Medulla oblongata (tissue), 1 donor: ENCODE measurements at regions not wholly inside any gene's neighbourhood (a gene's known extent, or its start where the extent isn't known, plus 50 kb on each side); places are given as distances from the start of the nearest gene placed in this dataset.
"Not testable (repeated sequence)": the region's sequence is repeated elsewhere in the genome, so short reads cannot be mapped to it uniquely, and the experiment has no call there.

Experiments used
- DNase-seq: peaks from one replicate; pipeline ENCODE4 v3.0.0-alpha.2; 2015; ENCODE audit errors: extremely low spot score

DNA sequence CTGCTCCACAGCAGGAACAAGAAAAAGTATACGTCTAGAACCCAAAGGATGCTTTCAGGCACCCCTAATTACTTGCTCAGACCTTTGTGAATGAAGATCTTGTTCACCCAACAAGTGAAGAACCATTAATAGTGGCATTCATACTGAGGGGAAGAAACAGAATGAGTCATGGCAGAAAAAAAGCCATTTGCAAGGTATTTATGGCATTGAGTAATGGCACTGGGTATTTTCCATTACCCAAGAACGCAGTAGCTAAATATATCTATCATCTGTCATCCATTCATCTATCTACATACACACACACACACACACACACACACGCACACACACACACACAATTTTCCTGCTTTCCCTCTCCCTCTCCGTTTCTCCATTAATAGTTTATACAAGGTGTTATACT is 56.4 kb upstream of the XIRP2 start:
- no peak for DNase-seq

DNA sequence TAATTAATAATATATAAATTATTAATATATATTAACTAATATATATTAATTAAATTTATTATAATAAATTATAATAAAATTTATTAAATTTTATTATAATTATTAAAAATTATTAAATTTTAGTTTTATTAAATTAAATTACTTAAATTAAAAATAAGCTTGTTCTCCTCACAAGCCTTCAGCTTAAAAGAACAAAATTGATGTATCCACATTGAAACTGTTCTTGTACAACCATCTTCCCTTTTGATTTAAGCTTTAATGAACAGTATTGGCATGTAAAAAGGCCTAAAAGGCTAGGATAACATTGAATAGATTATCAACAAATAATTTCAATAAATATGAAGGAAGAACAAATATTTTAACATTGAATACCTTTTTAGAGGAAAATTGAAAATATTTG is 62.4 kb upstream of the XIRP2 start:
- no peak for DNase-seq

- no peak for DNase-seq
Observed at GRCh38 chr2:166814335-166814734, 73.9 kb upstream of the XIRP2 start.

DNA sequence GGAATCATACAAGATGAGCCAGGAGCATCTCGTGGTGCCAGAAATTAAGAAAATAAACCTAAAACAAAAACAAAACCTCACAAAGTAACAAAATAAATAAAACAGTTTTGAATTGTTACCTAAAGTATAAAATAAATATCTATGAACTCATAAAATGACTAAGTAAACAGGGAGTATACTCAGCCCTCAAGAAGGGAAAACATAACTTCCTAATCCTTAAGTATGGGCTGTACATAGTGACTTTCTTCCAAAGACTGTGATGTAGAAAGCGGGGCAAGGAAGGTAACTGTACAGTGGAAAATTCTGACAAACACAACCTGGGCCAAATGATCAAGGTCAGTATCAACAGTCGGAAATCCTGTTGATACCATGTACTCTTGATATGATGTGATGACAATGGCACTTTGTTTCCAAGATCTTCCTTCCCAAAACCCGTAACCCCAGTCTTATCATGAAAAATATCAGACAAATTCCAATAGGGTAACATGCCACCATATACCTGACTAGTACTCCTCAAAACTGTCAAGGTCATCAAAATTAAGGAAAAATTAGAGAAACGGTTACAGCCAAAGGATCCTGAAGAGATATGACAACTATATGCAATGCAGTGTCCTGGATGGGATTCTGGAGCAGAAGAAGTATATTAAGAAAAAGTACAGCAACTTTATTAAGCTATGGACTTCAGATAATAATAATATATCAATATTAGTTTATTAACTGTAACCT is 76.0 kb upstream of the XIRP2 start:
- DNase-seq: no peak

DNA sequence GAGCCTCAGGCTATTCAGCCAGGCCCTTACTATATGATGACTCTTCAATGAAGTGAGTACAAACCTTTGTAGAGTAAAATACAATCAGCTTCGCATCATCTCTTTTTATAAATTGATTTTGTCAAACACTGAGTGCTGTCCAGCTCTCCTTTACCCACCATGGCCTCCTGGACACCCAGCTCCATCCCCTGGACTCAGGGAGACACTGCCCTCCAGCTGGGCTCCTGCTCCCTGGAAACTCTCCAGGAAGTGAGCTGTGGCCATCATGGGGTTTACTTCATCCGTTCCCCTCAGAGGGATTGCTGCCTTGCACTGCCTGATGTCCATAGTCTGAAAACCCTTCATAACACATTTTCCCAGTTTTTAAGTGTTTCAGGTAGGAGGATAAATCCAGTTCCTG is 82.5 kb upstream of the XIRP2 start:
- no peak for DNase-seq

DNA sequence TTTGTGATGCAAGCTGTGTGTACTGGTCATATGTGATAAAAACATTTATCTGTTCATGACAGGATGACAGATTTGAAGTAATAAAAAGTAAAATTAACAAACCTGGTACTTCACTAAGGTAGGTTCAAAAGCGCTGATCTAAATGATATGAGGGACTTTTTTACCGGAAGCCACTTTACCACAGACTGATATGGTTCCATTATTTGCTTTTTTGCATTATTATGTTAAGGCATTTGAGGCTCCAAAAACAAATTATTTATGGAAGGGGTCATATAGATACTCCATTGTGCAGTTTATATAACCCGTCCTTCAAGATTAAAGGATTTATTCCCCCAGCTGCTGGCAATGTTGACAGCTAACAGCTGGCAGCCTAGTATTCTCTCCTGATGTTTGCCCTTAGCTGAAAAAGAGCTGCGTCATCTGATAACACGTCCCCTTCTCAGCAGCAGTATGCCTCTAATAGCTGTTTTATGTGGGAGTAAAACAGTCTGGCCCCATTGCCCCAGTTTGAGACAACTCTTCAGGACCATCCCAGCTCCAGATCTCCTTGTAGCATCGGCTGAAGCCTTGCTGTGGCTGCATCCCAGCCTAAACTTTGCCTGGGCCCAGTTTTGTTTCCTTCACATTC is 84.8 kb upstream of the XIRP2 start:
- DNase-seq: no peak

DNA sequence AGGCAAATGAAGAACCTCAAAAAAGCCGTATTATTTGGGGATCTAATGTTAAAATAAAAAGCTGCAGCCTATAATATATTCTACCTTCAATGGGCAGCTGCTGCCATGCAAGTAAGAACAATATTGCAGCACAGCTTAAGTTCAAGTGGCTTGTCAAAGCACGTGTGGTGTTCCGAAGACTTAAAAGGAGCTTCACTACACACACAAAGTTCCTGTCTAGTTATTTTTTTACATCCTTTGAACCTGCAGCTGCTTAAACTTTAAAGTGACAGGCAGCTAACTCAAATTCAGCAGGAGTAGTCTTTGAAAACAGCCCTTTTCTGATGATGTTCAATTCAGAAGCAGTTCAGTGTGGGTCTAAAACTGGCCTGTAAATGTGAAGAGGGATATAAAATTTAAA is 85.8 kb upstream of the XIRP2 start:
- DNase-seq: no peak

DNA sequence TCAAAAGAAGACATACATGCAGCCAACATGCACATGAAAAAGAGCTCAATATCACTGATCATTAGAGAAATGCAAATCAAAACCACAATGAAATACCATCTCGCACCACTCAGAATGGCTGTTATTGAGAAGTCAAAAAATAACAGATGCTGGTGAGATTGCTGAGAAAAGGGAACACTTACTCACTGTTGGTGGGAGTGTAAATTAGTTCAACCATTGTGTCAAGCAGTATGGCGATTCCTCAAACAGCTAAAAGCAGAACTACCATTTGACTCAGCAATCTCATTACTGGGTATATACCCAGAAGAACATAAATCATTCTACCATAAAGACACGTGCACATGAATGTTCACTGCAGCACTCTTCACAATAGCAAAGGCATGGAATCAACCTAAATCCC is 95.5 kb upstream of the XIRP2 start:
- DNase-seq: no peak

DNA sequence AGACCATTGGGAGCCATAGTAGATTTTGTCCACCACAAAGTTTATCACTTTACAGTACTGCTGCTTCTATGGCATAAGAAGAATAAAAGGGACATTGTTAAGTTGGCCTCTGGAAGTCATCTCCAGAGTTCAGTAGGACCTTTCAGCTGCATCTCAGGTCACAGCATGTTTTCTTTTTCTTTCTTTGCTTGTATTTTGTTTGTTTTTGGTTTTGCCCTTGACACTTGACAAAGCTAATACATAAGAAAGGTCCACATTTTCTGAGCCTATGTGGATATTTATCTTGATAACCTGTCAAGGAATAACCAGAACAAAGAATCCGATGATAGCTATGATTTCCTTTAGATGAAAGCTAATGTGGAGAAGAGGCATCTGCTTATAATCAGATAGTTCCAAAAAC is 101.6 kb upstream of the XIRP2 start:
- no peak for DNase-seq

DNA sequence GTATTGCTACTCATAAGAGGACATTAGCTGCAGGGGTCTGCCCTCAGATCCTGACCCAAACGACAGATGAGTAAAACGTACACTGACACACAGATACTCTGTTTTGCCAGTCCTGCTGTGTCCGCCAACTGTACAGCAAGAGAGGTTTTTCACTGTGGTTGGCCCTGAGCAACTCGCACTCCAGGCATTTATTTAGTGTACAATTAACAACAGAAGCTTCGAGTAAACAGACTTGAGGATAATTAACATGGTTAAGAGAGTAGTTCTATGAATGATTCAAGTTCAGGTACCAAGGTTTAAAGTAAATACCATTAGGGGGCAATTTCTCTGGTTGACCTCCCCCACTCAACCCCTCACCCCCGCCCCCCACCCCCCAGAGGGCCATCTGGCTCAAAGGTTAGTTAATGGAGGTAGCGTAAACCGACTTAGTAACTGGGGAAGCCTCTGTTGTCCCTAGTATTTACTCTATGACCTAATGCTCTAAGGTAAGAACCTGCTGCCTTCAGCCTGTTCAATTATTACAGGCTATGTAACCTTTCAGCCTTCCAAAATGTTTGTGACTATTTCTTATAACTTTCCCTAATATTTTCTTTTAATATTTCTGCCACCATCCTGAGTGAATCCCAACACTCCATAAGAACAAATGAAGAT is 103.9 kb upstream of the XIRP2 start:
- no peak for DNase-seq

- DNase-seq: no peak
Observed at GRCh38 chr2:166775176-166775575, 113.1 kb upstream of the XIRP2 start.

- DNase-seq: no peak
Observed at GRCh38 chr2:166773308-166773949, 114.9 kb upstream of the XIRP2 start.

DNA sequence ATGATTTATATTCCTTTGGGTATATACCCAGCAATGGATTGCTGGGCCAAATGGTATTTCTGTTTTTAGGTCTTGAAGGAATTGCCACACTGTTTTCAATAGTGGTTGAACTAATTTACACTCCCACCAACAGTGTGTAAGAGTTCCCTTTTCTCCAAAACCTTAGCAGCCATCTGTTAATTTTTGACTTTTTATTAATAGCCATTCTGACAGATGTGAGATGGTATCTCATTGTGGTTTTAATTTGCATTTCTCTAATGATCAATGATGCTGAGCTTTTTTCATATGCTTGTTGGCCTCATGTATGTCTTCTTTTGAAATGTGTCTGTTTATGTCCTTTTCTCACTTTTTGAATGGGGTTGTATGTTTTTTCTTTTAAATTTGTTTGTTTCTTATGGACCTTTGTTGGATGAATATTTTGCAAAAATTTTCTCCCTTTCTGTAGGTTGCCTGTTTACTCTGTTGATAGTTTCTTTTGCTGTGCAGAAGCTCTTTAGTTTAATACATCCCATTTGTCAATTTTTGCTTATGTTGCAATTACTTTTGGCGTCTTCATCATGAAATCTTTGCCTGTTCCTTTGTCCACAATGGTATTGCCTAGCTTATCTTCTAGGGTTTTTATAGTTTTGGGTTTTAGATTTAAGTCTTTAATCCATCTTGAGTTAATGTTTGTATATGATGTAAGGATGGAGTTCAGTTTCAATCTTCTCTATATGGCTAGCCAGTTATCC is 119.7 kb upstream of the XIRP2 start:
- DNase-seq: no peak

DNA sequence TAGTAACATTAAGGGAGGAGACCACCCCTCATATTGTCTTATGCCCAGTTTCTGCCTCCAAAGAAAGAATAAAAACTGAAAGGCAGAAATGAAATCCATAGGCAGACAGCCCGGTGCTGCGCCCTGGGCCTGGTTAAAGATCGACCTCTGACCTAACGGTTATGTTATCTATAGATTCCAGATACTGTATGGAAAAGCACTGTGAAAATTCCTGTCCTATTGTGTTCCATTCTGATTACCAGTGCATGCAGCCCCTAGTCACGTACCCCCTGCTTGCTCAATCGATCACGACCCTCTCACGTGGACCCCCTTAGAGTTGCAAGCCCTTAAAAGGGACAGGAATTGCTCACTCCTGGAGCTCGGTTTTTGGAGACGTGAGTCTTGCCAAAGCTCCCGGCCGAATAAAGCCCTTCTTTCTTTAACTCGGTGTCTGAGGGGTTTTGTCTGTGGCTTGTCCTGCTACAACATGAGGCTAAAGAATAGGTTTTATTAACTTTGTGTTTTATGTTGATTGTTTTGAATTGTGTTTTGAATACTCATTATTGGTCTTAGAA is 121.4 kb upstream of the XIRP2 start:
- not testable (repeated sequence) for DNase-seq

DNA sequence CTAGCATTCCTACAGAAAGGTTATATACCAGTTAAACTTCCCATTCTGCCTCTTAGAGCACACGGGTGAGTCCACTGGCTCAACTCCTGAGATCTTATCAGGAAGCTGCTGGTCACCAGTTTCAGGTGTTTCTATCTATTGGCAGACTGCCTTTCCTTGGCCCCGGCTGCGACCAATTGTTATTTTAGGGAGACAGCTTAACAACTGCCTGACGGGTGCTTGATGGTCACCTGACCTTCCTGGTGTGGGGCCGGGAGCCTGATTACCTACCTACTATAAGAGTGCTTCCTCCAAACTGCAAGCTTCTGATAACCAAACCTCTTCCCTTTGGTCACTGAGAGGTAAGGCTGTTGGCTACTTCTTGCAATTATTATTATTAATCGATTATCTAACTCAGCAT is 122.1 kb upstream of the XIRP2 start:
- DNase-seq: no peak

GRCh38 chr2:166765141-166765540 is 123.1 kb upstream of the XIRP2 start:
- DNase-seq: no peak

DNA sequence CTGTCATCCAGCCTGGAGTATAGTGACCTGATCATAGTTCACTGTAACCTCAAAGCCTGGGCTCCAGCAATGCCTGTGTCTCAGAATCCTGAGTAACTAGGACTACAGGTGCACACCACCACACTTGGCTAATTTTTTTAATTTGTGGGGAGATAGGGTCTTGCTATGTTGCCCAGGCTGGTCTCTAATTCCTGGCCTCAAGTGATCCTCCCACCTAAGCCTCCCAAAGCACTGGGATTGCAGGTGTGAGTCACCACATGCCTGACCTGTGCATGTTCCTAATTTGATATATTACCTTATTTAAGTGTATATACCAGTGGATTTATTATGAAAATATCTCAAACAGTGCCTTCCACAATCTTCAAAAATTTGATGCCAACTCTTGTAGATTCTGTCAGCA is 123.6 kb upstream of the XIRP2 start:
- no peak for DNase-seq

DNA sequence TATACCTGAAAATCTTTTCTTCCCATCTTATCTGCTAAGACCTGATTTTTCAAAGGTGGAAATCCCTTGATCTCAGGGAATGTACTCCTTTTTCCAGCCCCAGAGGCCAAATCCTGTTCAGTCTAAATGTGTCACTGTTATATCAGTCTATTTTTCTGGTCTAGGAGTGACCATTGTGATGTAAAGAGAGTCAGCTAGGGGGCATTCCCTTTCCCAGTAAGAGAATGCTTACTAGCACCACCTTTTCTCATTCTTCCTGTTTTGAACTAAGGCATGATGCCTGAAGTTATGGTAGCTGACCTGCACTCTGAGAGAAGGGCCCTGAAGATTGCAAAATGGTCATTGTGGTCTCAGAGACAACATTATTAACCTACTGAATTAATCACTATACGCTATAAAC is 124.1 kb upstream of the XIRP2 start:
- no peak for DNase-seq

GRCh38 chr2:166762746-166763145 is 125.5 kb upstream of the XIRP2 start:
- no peak for DNase-seq

DNA sequence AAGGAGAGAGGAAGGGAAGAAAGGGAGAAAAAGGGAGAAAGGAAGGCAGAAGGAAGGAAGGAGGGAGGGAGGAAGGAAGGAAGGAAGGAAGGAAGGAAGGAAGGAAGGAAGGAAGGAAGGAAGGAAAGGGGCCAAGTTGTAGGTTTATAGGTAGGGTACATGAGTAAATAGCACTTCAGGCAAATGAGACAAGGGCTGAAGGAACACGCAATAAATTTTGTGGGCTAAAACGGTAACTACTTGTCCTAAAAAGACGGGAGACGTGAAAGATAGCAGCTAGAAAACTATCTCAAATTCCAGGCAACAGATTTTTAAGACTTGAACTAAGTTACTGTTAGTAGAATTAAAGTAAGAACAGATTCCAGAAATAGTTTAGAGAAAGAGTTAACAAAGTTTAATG is 129.3 kb upstream of the XIRP2 start:
- DNase-seq: no peak

GRCh38 chr2:166750624-166751023 is 137.7 kb upstream of the XIRP2 start:
- DNase-seq: no peak

DNA sequence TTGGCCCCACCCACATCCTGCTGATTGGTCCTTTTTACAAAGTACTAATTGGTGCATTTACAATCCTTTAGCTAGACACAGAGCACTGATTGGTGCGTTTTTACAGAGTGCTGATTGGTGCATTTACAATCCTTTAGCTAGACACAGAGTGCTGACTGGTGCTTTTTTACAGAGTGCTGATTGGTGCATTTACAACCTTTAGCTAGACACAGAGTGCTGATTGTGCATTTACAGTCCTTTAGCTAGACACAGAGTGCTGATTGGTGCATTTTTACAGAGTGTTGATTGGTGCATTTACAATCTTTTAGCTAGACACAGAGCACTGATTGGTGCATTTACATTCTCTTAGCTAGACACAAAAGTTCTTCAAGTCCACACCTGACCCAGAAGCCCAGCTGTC is 144.2 kb upstream of the XIRP2 start:
- not testable (repeated sequence) for DNase-seq
